HFF-Myc (cell line): ENCODE measurements at regions not wholly inside any gene's neighbourhood (a gene's known extent, or its start where the extent isn't known, plus 50 kb on each side); places are given as distances from the start of the nearest gene placed in this dataset.

ENCODE experiments used
- DNase-seq: peaks from one replicate; pipeline ENCODE4 v3.0.0-alpha.2; 2011; ENCODE audit warnings: low read depth; ENCODE audit errors: extremely low read depth
- H3K4me3 ChIP-seq: replicated peaks from 2 replicates; pipeline ENCODE4 v1.5.1; 2011; ENCODE audit warnings: low read depth, mild to moderate bottlenecking, control low read depth, low read length
- CTCF ChIP-seq: IDR thresholded peaks from 2 replicates; pipeline ENCODE4 v1.5.1; 2012; ENCODE audit warnings: mild to moderate bottlenecking, low read depth, low read length, control low read depth; ENCODE audit errors: missing control alignments

DNA sequence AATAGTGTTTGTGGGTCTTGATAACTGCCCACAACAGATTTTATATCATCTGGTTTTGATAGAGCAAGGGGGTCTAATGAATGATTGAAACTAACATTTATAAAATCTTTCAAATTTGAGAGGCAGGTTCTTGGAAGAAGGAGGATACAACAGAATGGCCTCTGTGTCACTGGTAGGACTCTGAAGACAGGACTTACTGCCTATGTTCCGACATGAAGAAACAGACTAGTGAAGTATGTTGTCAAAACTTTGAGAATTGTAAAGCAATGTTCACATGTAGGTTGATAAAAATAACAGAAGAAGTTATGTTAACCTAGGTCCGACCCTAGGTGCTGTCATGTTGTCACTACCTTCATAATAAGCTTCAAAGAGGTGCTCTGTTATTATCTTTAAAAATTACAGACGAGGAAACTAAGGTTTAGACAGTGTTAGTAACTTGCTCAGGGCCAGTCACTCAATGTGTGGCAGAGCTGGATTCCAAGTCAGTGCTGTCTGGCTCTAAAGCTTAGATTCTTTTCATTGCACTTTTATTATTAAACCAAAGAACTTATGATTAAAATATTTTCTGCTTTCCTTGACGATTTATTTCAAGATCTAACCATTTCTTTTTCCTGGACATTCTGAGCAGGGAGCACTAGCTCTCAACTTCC lies 146.2 kb downstream of the RPIA start:
- no peak overlapping the region for H3K4me3 ChIP-seq
- no peak for TF ChIP-seq CTCF
- DNase-seq, result no peak

- no peak for DNase-seq
- H3K4me3 ChIP-seq, result no peak overlapping the region
- TF ChIP-seq CTCF, result no peak
Measured at GRCh38 chr2:88838165-88838635, 146.7 kb downstream of the RPIA start.

- H3K4me3 ChIP-seq, result no peak overlapping the region
- TF ChIP-seq CTCF, result no peak
- no peak for DNase-seq
Measured at GRCh38 chr2:88841224-88841929, 149.9 kb downstream of the RPIA start.

DNA sequence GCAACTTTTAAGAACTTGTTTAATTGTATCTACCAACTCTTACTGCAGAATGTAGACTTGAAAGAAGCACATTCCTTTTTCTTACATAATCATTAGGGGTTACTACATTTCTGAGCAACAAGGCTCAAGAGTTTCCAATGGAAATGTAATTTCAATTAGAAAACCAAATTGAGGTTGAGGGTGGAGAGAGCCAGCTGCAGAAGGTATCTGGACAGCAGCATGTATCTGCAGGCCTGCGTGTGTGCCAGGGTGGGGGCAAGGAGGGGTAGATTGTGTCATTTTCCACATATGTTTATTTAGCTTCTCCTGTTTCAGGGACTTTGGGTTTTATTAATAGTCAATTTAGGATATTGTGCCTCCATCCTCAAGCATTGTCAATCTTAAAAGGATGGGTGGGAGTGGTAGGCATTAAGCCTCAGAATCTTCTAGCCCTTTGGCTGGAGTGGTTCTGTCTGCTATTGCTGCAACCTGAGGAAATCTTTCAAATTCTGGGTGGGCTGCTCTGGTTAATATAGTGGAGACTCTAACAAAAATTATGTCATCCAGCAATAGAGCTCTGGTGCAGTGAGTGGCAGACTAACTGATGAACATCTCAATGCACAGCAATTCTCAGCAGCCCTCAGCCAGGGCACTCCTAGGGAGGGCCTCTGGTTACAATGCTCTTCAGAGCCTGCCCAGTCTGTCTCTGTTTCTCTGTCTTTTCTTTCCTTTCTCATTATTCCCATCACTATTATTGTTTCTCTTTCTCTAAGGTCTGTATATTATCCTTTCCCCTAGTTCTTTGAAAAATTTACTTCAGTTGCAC lies 151.4 kb downstream of the RPIA start:
- TF ChIP-seq CTCF, result no peak
- no peak for DNase-seq
- no peak overlapping the region for H3K4me3 ChIP-seq

- TF ChIP-seq CTCF, result no peak
- H3K4me3 ChIP-seq, result no peak overlapping the region
- DNase-seq, result no peak
Measured at GRCh38 chr2:88843651-88844050, 152.2 kb downstream of the RPIA start.

- no peak for DNase-seq
- no peak overlapping the region for H3K4me3 ChIP-seq
- no peak for TF ChIP-seq CTCF
Measured at GRCh38 chr2:88844960-88845359, 153.5 kb downstream of the RPIA start.
